H54 (cell line): ENCODE measurements at regions not wholly inside any gene's neighbourhood (a gene's known extent, or its start where the extent isn't known, plus 50 kb on each side); places are given as distances from the start of the nearest gene placed in this dataset.
"Not testable (repeated sequence)": the region's sequence is repeated elsewhere in the genome, so short reads cannot be mapped to it uniquely, and the experiment has no call there.

ENCODE experiments used
- DNase-seq: peaks from one replicate; pipeline ENCODE4 v3.0.0; 2011; ENCODE audit warnings: low spot score, mixed read lengths; ENCODE audit not compliant: insufficient read length
- FAIRE-seq: peaks from 3 replicates; lab custom pipeline; 2011; peaks lifted over from hg19 to GRCh38; lab: Jason Lieb, UNC
- POLR2A ChIP-seq: IDR thresholded peaks from 2 replicates; pipeline ENCODE4 v1.6.1; 2011; ENCODE audit warnings: low read depth, mild to moderate bottlenecking, low read length

DNA sequence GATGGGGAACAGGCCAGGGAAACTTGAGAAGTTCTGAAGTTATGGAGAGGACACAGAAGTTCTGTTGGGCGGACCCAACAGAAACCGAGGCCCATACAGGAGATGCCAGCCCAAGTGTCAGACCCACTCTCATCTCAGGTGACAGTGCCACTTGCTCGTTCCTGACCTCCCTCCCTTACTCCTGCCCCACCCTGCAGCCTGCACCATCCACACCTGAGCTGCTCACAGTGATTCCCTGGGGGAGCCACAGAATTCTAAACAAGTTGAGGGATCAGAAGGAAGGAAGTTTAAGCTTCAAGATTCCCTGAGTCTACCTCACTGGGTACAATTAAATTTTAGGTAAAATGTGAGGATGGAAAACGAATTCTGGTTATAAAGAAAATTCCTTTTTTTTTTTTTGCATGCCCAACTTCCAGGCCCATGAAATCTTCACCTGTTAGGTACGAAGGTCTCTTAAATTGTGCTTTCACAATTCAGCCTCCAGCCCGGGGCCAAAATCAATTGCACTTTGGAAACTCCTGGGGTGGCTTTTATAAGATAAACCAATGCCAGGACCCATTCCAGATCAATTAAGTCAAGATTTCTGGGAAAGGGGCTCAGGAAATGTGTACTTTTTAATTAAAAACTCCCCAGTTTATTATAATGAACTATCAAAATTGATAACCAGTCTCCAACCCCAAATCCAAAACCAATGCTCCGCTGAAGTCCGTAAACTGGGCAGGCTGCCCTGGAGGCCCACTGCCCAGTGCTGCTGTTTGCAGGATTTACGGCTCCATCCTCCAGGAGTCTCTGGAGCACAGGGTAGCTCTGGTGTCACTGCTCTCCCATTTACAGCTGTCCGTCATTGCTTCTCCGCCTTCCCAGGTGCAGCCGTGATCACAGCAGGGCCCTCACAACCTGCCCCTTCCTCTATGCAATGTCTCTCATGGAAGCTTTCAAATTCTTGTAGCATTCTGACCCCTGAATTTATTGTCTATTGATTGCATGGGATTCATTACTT lies 643.5 kb downstream of the UQCRFS1 start:
- DNase-seq = no peak
- TF ChIP-seq POLR2A = no peak
- no peak for FAIRE-seq

DNA sequence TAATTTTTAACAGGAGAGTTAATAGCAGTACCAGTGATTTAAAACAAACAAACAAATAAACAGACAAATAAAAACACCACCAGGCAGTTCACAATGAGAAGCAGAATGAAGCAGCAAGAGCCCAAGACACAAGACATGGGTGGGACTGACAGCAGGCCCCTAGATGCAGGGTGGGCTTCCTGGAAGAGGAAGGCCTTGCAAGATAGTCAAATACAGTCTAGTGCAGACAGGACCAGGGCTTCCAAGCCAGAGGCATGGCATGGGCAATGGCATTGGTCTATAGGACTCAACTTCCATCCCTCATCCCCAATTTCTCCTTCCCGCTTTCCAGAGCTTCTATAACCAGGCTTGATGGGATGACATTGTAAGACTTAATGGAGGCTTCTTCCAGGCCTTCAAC lies 645.1 kb downstream of the UQCRFS1 start:
- TF ChIP-seq POLR2A = no peak
- FAIRE-seq = no peak

GRCh38 chr19:28563964-28564921 lies 648.7 kb downstream of the UQCRFS1 start:
- no peak for FAIRE-seq
- no peak for DNase-seq
- no peak for TF ChIP-seq POLR2A

More for the DNA sequence above, 645.1 kb downstream of the UQCRFS1 start:
- DNase-seq = no peak

DNA sequence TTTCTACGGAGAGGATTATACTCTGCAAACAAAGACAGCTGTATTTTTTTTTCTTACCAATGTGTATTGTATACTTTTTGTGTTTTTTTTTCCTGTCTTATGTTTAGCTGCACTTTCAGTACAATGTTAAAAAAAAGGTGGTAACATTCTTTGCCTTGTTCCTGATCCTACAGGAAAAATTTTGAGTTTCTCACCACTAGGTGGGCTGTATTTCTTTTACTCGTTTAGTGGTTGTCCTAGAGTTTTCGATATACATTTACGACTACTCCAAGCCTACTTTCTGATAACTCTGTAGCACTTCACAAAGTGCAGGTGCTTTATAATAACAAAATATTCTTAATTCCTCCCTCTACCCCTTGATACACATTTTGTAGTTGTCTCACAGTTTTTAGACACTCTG lies 652.2 kb downstream of the UQCRFS1 start:
- FAIRE-seq (no peak), DNase-seq (no peak)
- TF ChIP-seq POLR2A = no peak

GRCh38 chr19:28558783-28559182 lies 654.2 kb downstream of the UQCRFS1 start:
- TF ChIP-seq POLR2A = no peak
- FAIRE-seq (no peak), DNase-seq (no peak)

DNA sequence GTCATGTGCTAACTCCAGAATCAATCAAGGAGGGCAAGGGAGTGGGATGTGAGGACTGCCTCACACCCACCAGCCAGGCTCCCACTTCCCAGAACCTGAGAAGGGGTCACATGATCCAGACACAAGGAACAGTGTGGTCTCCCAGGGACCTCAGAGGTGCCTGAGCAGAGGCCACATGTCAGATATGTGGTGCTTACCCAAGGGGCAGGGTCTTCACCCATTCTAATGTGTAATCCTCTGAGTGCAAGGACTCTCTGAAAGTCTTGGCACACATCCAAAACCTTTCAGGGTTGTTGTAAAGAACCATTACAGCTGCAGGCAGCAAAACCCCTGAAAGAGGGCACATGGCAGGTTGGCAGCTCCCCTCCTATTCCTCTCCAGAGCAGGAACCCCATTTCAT lies 656.6 kb downstream of the UQCRFS1 start:
- TF ChIP-seq POLR2A = no peak
- FAIRE-seq (no peak), DNase-seq (no peak)

DNA sequence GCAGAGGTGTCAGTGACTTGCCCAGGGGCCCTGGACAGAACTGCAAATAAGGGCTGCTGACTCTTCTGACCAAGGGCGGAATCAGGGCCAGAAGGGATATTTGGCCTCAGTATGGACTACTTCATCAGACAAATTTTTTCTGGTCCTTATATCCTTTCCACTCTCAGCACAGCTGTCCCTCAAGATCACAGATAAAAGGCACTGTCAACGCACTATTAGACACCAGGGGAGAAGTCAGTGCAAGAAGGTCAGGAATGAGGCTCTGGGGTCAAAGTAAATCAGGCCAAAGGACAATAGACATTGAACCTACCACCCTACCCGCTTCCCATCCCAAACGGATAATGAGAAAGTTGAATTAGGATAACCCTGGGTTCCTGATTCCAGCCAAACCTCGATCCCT lies 657.6 kb downstream of the UQCRFS1 start:
- DNase-seq (no peak), FAIRE-seq (no peak)
- TF ChIP-seq POLR2A = no peak

- no peak for DNase-seq
- no peak for TF ChIP-seq POLR2A
- FAIRE-seq = no peak
Measured at GRCh38 chr19:28554321-28555091, 658.4 kb downstream of the UQCRFS1 start.

DNA sequence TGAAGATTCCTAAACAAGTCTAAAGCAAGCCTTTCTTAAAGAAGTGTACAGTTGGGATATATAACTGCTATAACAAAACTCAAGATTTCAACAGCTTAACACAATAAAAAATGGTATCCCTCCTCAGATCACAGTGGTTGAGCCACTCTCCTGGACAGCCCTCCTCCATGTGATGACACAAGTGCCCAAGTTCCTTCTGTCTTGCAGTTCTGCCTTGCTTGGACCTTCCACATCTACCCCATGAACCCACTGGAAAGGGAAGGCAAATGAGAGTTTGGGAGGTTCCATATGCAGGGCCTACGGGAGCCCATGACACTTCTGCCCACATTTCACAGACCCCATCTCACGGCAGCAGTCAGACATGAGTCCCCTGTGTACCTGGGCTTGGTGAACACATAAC lies 659.2 kb downstream of the UQCRFS1 start:
- TF ChIP-seq POLR2A = no peak
- DNase-seq = no peak
- no peak for FAIRE-seq

DNA sequence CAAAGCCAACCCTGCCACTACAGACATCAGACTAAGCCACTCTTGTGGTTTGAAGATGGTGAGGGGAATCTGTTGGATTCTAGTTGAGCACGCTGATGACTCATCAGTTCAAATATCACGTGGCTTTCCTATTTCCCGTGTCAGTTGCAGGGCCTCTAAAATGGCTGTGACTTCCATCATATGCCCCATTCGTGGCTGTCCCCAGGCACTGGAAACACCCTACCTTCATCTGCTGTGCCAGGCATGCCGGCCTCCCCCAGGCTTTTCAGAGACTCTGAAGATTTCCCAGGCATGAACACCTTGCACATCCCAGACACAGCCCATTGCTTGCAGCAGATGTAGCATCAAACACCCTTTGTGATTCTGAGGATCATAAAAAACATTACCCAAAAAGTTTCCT lies 659.9 kb downstream of the UQCRFS1 start:
- no peak for TF ChIP-seq POLR2A
- no peak for DNase-seq
- no peak for FAIRE-seq

DNA sequence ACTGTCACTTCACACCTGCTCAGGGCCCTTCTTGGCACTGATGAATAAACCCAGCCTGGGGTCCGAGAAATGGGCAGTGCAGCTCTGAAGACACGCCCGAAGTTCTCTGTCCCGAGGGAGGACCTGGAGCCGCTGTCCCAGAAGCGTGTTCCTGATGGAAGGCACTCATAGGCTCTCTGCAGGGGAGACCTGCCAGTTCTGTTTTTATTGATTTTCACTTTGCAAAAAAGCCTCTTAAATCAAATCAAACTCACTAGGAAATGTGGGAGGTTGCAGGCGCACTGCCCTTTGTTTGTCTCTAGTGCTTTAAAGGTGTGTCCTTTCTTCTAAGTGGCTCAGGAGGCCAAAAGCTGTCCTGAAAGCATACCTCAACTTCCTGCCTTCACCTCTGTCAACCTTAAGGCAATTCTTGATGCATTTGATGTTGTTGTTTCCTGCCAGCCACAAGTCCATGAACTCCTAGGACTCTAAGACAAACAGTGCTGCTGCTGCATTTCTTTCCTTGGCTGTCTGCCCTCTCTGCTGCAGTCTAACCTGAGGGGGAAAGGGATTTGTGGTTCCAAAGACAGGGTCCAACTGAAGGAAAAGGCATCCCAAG lies 663.2 kb downstream of the UQCRFS1 start:
- FAIRE-seq (no peak), DNase-seq (no peak)
- no peak for TF ChIP-seq POLR2A

DNA sequence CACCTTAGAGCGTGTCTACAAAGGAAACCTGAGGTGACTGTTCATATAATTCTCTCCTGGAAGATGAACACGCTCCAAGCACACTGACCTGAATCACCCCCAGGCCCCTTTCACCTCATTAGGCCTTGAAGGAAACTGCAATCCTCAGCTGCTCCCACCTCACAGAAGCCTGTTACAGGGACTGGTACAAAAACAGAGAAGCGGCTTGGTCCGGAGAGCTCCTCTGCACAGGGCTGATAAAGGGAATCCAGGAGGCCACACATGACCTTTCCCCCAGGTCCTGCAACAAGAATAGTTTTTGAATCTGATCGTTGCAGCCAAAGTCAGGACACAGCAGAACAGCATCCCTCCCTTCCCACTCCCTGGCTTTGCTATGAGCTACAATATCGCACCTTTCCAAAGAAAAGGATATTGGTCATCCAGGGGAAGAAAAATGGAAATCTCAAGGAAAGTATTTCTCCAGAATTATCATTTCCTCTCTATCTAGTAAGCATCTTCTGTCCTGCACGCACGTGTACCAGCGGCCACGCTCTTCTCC lies 666.7 kb downstream of the UQCRFS1 start:
- DNase-seq = no peak
- no peak for FAIRE-seq

GRCh38 chr19:28545397-28545796 lies 667.6 kb downstream of the UQCRFS1 start:
- not testable (repeated sequence) for DNase-seq, FAIRE-seq

More for the DNA sequence above, 666.7 kb downstream of the UQCRFS1 start:
- TF ChIP-seq POLR2A = no peak
